ENCODE measurements at regions not wholly inside any gene's neighbourhood (a gene's known extent, or its start where the extent isn't known, plus 50 kb on each side); places are given as distances from the start of the nearest gene placed in this dataset.

GRCh38 chr10:36474456-36474855, 650.9 kb upstream of the ANKRD30A start:
- Histone ChIP-seq H3K79me2 (ENCODE audit: low read length) (no peaks in the 10 kb centered on the region), H2AFZ (ENCODE audit: low read depth, low read length) (no peak overlapping the region), H3K27me3 (ENCODE audit: low read depth, low read length) (no peaks in the 10 kb centered on the region), H3K9me3 (ENCODE audit: insufficient read depth, low read length) (no peaks in the 10 kb centered on the region), H3K36me3 (replicated peaks; ENCODE audit: low read depth, low read length) (no peaks in the 10 kb centered on the region), H3K27ac (ENCODE audit: low read length) (no peak overlapping the region), H3K4me1 (ENCODE audit: low read length) (no peaks in the 10 kb centered on the region), H3K9ac (ENCODE audit: low read length) (no peak overlapping the region), H4K20me1 (ENCODE audit: insufficient read depth, low read length) (no peaks in the 10 kb centered on the region), H3K4me3 (ENCODE audit: low read length) (no peak overlapping the region), H3K4me2 (ENCODE audit: low read length) (no peak overlapping the region)
- TF ChIP-seq CTCF (IDR thresholded peaks at IDR 0.05; ENCODE audit: low read depth, low read length): no peak
- no peak for TF ChIP-seq EZH2phosphoT487 (IDR thresholded peaks at IDR 0.05; ENCODE audit: low read depth)

- H3K9ac ChIP-seq (ENCODE audit: low read length): no peak overlapping the region
- H3K27ac ChIP-seq (ENCODE audit: low read length): no peak overlapping the region
- H3K4me3 ChIP-seq (ENCODE audit: low read length): no peak overlapping the region
- no peak overlapping the region for H3K4me2 ChIP-seq (ENCODE audit: low read length)
- H3K36me3 ChIP-seq (replicated peaks; ENCODE audit: low read depth, low read length): no peaks in the 10 kb centered on the region
- H3K4me1 ChIP-seq (ENCODE audit: low read length): no peaks in the 10 kb centered on the region
- no peaks in the 10 kb centered on the region for H4K20me1 ChIP-seq (ENCODE audit: insufficient read depth, low read length)
- H3K79me2 ChIP-seq (ENCODE audit: low read length): no peaks in the 10 kb centered on the region
- H3K27me3 ChIP-seq (ENCODE audit: low read depth, low read length): no peaks in the 10 kb centered on the region
- no peaks in the 10 kb centered on the region for H3K9me3 ChIP-seq (ENCODE audit: insufficient read depth, low read length)
- TF ChIP-seq EZH2phosphoT487 (IDR thresholded peaks at IDR 0.05; ENCODE audit: low read depth): no peak
- no peak for TF ChIP-seq CTCF (IDR thresholded peaks at IDR 0.05; ENCODE audit: low read depth, low read length)
- H2AFZ ChIP-seq (ENCODE audit: low read depth, low read length): no peak overlapping the region
These were observed 652.3 kb upstream of the ANKRD30A start for GRCh38 chr10:36473122-36473521.

- Histone ChIP-seq H3K4me1 (ENCODE audit: low read length) (no peaks in the 10 kb centered on the region), H3K27me3 (ENCODE audit: low read depth, low read length) (no peaks in the 10 kb centered on the region), H2AFZ (ENCODE audit: low read depth, low read length) (no peak overlapping the region), H3K9ac (ENCODE audit: low read length) (no peak overlapping the region), H3K9me3 (ENCODE audit: insufficient read depth, low read length) (no peaks in the 10 kb centered on the region), H3K4me2 (ENCODE audit: low read length) (no peak overlapping the region), H3K27ac (ENCODE audit: low read length) (no peak overlapping the region), H3K79me2 (ENCODE audit: low read length) (no peaks in the 10 kb centered on the region), H3K4me3 (ENCODE audit: low read length) (no peak overlapping the region), H3K36me3 (replicated peaks; ENCODE audit: low read depth, low read length) (no peaks in the 10 kb centered on the region), H4K20me1 (ENCODE audit: insufficient read depth, low read length) (no peaks in the 10 kb centered on the region)
- TF ChIP-seq CTCF (IDR thresholded peaks at IDR 0.05; ENCODE audit: low read depth, low read length) (no peak), EZH2phosphoT487 (IDR thresholded peaks at IDR 0.05; ENCODE audit: low read depth) (no peak)
These were observed 655.8 kb upstream of the ANKRD30A start for GRCh38 chr10:36469585-36469984.

GRCh38 chr10:36468620-36469019, 656.8 kb upstream of the ANKRD30A start:
- Histone ChIP-seq H3K27ac (ENCODE audit: low read length) (no peak overlapping the region), H3K4me3 (ENCODE audit: low read length) (no peak overlapping the region), H4K20me1 (ENCODE audit: insufficient read depth, low read length) (no peaks in the 10 kb centered on the region), H3K9me3 (ENCODE audit: insufficient read depth, low read length) (no peaks in the 10 kb centered on the region), H3K4me2 (ENCODE audit: low read length) (no peak overlapping the region), H2AFZ (ENCODE audit: low read depth, low read length) (no peak overlapping the region), H3K4me1 (ENCODE audit: low read length) (no peaks in the 10 kb centered on the region), H3K36me3 (replicated peaks; ENCODE audit: low read depth, low read length) (no peaks in the 10 kb centered on the region), H3K9ac (ENCODE audit: low read length) (no peak overlapping the region), H3K79me2 (ENCODE audit: low read length) (no peaks in the 10 kb centered on the region), H3K27me3 (ENCODE audit: low read depth, low read length) (no peaks in the 10 kb centered on the region)
- no peak for TF ChIP-seq CTCF (IDR thresholded peaks at IDR 0.05; ENCODE audit: low read depth, low read length)
- TF ChIP-seq EZH2phosphoT487 (IDR thresholded peaks at IDR 0.05; ENCODE audit: low read depth): no peak

Measured in OCI-LY3 (cell line).